GM20000 (cell line): ENCODE measurements at regions not wholly inside any gene's neighbourhood (a gene's known extent, or its start where the extent isn't known, plus 50 kb on each side); places are given as distances from the start of the nearest gene placed in this dataset.
"Not testable (repeated sequence)": the region's sequence is repeated elsewhere in the genome, so short reads cannot be mapped to it uniquely, and the experiment has no call there.

Source experiments
- DNase-seq: peaks from one replicate; pipeline ENCODE4 v3.0.0; 2012; ENCODE audit warnings: low spot score
- TF ChIP-seq, protein P1 (sequence below): IDR thresholded peaks from 2 replicates; pipeline ENCODE4 v1.5.1; 2012; ENCODE audit warnings: mild to moderate bottlenecking, control low read depth; ENCODE audit errors: extremely low read depth, missing control alignments

DNA sequence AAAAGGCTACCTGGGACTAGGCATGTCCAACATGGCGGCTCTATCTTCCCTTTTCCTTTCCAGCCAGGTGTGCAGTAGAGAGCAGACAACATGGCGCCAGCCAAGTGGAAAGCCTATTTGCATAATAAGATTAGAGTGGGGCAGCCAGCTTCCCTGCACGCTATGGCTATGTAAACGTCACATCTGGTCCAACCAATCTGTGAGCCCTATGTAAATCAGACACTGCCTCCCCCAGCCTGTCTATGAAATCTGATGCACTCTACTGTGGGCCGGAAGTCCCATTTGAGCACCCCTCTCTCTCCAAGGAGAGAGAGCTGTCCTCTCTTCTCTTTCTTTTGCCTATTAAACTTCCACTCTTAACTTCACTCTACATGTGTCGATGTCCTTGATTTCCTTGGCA is 984.9 kb upstream of the AUTS2 start:
- DNase-seq = no peak
- TF ChIP-seq, protein P1, sequence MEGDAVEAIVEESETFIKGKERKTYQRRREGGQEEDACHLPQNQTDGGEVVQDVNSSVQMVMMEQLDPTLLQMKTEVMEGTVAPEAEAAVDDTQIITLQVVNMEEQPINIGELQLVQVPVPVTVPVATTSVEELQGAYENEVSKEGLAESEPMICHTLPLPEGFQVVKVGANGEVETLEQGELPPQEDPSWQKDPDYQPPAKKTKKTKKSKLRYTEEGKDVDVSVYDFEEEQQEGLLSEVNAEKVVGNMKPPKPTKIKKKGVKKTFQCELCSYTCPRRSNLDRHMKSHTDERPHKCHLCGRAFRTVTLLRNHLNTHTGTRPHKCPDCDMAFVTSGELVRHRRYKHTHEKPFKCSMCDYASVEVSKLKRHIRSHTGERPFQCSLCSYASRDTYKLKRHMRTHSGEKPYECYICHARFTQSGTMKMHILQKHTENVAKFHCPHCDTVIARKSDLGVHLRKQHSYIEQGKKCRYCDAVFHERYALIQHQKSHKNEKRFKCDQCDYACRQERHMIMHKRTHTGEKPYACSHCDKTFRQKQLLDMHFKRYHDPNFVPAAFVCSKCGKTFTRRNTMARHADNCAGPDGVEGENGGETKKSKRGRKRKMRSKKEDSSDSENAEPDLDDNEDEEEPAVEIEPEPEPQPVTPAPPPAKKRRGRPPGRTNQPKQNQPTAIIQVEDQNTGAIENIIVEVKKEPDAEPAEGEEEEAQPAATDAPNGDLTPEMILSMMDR = no peak

DNA sequence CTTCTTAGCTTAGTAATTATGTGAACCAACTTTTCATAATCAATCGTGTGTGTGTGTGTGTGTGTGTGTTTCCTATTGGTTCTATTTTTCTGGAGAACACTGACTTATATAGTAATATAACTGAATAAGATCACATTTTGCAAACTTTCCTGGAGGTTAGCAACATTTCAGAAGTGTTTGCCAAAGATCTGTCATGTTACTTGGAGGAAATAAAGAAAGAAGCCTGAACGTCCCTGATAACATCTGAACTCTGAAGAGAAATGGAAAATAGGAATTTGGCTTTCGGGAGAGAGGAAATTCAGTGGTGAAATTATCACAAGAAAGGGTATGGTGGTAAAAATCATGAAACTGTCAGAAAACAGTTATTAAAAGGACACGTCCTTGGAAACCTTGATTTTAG is 984.4 kb upstream of the AUTS2 start:
- no peak for DNase-seq
- TF ChIP-seq, protein P1 = no peak

DNA sequence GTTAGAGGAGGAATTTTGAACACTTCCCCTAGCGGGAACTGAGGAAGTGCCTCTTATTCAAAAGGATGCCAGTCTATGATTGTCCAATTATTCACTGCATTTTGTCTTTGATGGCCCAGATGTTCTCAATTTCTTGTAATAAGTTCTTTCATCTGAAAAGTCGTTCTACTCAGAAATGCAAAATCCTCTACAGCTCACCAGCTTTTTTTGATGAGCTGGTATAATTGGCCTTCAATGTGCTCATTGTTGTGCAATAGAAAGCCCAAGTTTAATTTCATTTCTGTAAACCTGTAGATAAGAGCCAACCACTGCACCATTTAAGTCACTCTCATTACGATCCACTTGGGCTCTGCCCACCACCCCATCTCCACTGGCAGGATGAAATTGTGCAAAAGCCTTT is 978.7 kb upstream of the AUTS2 start:
- no peak for DNase-seq
- TF ChIP-seq, protein P1 = no peak

DNA sequence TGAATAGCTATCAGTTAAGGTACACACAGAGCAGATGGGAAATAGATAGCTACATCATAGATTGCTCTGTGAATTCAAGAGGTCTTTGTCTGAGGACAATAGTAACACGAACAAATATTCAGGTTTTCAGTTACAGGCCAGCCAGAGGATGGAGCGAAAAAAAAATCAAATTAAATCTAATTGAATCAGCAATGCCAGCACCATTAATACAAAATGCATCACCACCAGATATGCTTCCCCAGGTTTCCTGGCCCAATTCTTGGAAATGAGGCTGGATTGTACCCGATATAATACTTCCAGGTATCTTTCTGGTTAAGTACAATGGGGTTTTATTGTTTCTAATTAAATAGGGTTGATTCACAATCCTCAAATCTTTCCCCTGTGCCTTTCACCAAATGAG is 975.8 kb upstream of the AUTS2 start:
- TF ChIP-seq, protein P1 = no peak
- DNase-seq = no peak

DNA sequence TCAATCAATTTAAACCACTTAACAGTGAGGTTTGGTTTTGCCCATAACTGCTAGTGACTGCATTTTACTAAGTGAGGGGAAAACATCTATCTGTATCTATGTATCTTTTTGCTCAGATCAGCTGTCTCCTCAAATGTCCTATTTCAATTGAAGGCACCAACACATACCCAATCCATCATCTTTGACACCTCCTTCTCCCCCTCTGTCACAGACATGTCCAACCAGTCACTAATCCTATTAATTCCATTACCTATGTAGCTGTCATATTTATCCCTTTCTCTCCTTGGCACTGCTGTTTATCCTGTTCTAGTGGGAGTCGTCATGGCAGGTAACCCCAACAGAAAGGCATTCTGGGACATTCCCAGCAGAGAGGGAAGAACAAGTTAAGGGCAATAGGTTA is 975.2 kb upstream of the AUTS2 start:
- no peak for DNase-seq
- TF ChIP-seq, protein P1 = no peak

DNA sequence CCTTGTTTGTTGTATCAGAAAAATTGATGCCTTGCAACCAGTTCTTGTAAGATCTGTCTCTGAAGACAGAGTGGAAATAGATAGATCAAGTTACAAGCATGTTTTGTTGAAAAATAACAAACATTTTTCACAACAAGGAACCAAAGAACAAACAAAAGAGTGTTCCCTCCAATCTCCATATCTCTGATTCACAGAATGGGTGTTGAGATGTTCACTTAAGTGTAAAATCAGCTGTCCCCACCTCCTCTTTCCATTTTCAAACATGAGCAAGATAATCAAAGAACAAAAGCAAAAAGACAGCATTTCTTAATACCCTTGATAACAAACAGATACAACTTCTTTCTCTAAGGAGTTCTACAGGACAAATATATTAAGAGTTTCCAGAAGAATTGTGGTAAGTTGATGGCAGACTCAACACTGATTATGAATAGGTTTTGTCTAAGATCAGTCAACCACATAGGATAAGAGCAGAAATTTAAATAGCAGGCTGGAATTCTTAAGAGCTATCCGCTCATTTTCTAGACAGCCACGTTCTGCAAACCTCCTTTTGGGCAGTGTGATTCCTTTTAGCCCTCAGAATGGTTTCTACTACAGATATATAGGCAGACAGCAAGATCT is 970.9 kb upstream of the AUTS2 start:
- DNase-seq = no peak
- TF ChIP-seq, protein P1 = no peak

DNA sequence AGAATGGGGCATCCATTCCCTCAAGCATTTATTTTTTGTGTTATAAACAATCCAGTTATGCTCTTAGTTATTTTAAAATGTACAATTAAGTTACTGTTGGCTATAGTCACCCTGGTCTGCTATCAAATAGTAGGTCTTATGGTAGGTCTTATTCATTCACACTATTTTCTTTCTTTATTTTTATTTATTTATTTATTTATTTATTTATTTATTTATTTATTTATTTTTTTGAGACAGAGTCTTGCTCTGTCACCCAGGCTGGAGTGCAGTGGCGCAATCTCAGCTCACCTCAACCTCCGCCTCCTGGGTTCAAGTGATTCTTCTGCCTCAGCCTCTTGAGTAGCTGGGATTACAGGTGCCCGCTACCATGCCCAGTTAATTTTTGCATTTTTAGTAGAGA is 967.4 kb upstream of the AUTS2 start:
- not testable (repeated sequence) for DNase-seq

DNA sequence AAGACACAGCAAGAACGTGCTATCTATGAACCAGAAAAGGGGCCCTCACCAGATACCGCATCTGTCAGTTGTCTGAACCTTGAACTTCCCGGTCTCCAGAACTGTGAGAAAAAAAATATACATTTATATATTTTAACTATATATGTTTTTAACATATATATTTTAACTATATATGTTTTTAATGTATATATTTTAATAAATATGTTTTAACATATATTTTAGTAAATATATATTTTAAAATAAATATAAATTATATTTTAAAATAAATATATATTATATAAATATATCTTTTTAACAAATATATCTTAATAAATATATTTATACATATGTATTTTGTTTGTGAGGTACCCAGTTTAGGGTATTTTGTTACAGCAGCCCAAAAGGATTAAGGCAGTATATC is 958.2 kb upstream of the AUTS2 start:
- TF ChIP-seq, protein P1 = no peak
- DNase-seq = no peak
